PC-9 (cell line): ENCODE measurements at regions not wholly inside any gene's neighbourhood (a gene's known extent, or its start where the extent isn't known, plus 50 kb on each side); places are given as distances from the start of the nearest gene placed in this dataset.

Source experiments
- BruUV-seq: library from RNA; stranded (reverse); fragments of 400-500 nt; replicated peaks from 2 replicates; lab custom pipeline; 2021; lab: Mats Ljungman, UMichigan
- CTCF ChIA-PET: fragments of 300-600 bp; sonication (Branson Sonifier 250); formaldehyde crosslinking; loops from one replicate; lab custom pipeline; 2022; ENCODE audit warnings: antibody characterized with exemption; lab: Charles Lee
- POLR2A ChIA-PET: fragments of 300-600 bp; sonication (Branson Sonifier 250); formaldehyde crosslinking; loops from one replicate; lab custom pipeline; 2022; ENCODE audit warnings: antibody characterized with exemption; ENCODE audit not compliant: unreplicated experiment; lab: Charles Lee
- DNase-seq, 2 experiments: peaks; one replicate each; pipeline versions ENCODE4 v3.0.0 to v3.0.0-alpha.2; 2015 to 2022; ENCODE audit warnings: mixed read lengths in 1 of 2
- H2AFZ ChIP-seq: fragments of 200-600 bp; sonication (generic); 2 replicates; pipeline ENCODE4 v1.8.1; 2017; ENCODE audit warnings: antibody characterized with exemption
- H3F3A ChIP-seq: fragments of 200-600 bp; sonication (generic); 2 replicates; pipeline ENCODE4 v1.8.1; 2017; ENCODE audit warnings: antibody characterized with exemption, mild to moderate bottlenecking, low read depth; ENCODE audit not compliant: insufficient read depth
- H3K27ac ChIP-seq: fragments of 200-600 bp; sonication (generic); 2 replicates; pipeline ENCODE4 v1.6.1; 2016; ENCODE audit warnings: mixed run types
- H3K27me3 ChIP-seq: fragments of 200-600 bp; sonication (generic); 2 replicates; pipeline ENCODE4 v1.6.1; 2016; ENCODE audit warnings: low read depth, mixed run types; ENCODE audit not compliant: insufficient read depth
- H3K36me3 ChIP-seq: fragments of 200-600 bp; sonication (generic); 2 replicates; pipeline ENCODE4 v1.6.1; 2016; ENCODE audit warnings: low read depth, mixed run types
- H3K4me1 ChIP-seq: fragments of 200-600 bp; sonication (generic); replicated peaks from 2 replicates; pipeline ENCODE4 v1.6.1; 2016; ENCODE audit warnings: mixed run types; ENCODE audit not compliant: insufficient read depth
- H3K4me2 ChIP-seq: fragments of 200-600 bp; sonication (generic); 2 replicates; pipeline ENCODE4 v1.6.1; 2017; ENCODE audit warnings: mixed run types
- H3K4me3 ChIP-seq: fragments of 200-600 bp; sonication (generic); 2 replicates; pipeline ENCODE4 v1.6.1; 2016; ENCODE audit warnings: mixed run types
- H3K79me2 ChIP-seq: fragments of 200-600 bp; sonication (generic); 2 replicates; pipeline ENCODE4 v1.6.1; 2017; ENCODE audit warnings: low read depth, mixed run types
- H3K9me2 ChIP-seq: fragments of 200-600 bp; sonication (generic); 2 replicates; pipeline ENCODE4 v1.8.1; 2017; ENCODE audit warnings: mild to moderate bottlenecking; ENCODE audit not compliant: insufficient read depth
- H3K9me3 ChIP-seq: fragments of 200-600 bp; sonication (generic); 2 replicates; pipeline ENCODE4 v1.8.1; 2016; ENCODE audit warnings: low read depth; ENCODE audit not compliant: insufficient read depth
- H4K20me1 ChIP-seq: fragments of 200-600 bp; sonication (generic); 2 replicates; pipeline ENCODE4 v1.8.1; 2017; ENCODE audit not compliant: insufficient read depth
- EZH2 ChIP-seq: fragments of 200-600 bp; sonication (generic); IDR thresholded peaks from 2 replicates; pipeline ENCODE4 v1.8.0; 2017; ENCODE audit warnings: antibody characterized with exemption, low read depth
- intact Hi-C: fragments of 100-400 bp; cut with micrococcal nuclease; formaldehyde crosslinking; loops from one replicate; pipeline ENCODE4 v1.10.0; 2022; ENCODE audit not compliant: unreplicated experiment
- TF ChIP-seq, protein P1 (sequence below): fragments of 200-600 bp; sonication (generic); conservative IDR thresholded peaks from 2 replicates; pipeline ENCODE4 v1.6.1; 2017; ENCODE audit warnings: mixed run types, antibody characterized with exemption, mild to moderate bottlenecking, moderate library complexity

DNA sequence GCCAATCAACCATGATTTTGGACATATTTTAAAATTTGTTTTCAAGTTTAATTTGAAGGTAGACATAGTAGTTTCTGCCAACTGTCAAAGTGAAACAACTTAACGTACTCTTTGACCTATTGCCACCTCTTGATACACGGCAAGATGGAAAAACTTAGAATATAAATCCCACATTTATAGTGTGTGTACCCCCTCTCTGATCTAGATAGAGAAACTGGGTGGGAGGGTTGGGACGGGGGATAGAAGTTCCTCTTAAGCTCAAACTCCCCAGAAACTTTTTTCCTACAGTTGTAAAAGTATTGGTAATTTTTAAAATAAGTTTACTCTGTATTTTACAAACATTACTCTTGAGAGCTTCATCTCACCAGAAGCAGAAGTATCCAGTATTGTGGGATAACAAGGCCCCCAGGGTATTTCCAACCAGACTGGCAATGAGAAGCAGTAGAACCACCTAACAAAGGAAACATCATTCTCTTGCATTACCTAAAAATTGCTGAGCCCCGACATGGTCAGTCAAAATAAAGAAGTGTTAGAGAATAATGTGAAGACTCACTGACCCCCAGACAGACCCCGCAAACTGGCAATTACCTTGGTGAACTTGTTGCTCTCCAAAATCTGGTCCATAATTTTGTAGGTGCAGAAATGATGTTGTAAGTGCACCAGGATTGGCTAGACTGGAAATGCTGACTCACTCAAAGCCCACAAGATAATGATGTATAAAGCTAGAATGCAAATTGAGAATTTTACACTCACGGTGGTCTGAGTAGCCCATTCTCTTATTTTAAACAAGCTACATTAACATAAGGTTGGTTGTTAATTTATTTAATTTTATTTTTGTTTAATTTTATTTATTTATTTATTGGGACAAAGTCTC, 74.7 kb upstream of the TNFAIP3 start:
- Histone ChIP-seq H3K27ac (no peak overlapping the region), H3K9me3 (0 out of 2 replicates have a peak, but pooled peaks cover 2% of the 10 kb centered on the region), H3K36me3 (no peaks in the 10 kb centered on the region), H3K4me1 (no peaks in the 10 kb centered on the region), H3K4me3 (no peak overlapping the region), H3K4me2 (no peak overlapping the region), H4K20me1 (no peaks in the 10 kb centered on the region), H3K9me2 (no peaks in the 10 kb centered on the region), H3K27me3 (no peaks in the 10 kb centered on the region), H3K79me2 (no peaks in the 10 kb centered on the region), H3F3A (no peaks in the 10 kb centered on the region), H2AFZ (no peak overlapping the region)
- intact Hi-C loops: no loop called here
- ChIA-PET CTCF (no interaction called here), POLR2A (interaction anchor here (0.5 kb wide), 1 partner anchor 35 kb away, joined by 3 read pairs; no protein-coding TSS in a partner anchor)
- no peak for DNase-seq
- no peak for TF ChIP-seq EZH2
- TF ChIP-seq, protein P1, sequence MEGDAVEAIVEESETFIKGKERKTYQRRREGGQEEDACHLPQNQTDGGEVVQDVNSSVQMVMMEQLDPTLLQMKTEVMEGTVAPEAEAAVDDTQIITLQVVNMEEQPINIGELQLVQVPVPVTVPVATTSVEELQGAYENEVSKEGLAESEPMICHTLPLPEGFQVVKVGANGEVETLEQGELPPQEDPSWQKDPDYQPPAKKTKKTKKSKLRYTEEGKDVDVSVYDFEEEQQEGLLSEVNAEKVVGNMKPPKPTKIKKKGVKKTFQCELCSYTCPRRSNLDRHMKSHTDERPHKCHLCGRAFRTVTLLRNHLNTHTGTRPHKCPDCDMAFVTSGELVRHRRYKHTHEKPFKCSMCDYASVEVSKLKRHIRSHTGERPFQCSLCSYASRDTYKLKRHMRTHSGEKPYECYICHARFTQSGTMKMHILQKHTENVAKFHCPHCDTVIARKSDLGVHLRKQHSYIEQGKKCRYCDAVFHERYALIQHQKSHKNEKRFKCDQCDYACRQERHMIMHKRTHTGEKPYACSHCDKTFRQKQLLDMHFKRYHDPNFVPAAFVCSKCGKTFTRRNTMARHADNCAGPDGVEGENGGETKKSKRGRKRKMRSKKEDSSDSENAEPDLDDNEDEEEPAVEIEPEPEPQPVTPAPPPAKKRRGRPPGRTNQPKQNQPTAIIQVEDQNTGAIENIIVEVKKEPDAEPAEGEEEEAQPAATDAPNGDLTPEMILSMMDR: no peak
- no TSS peak for BruUV-seq

DNA sequence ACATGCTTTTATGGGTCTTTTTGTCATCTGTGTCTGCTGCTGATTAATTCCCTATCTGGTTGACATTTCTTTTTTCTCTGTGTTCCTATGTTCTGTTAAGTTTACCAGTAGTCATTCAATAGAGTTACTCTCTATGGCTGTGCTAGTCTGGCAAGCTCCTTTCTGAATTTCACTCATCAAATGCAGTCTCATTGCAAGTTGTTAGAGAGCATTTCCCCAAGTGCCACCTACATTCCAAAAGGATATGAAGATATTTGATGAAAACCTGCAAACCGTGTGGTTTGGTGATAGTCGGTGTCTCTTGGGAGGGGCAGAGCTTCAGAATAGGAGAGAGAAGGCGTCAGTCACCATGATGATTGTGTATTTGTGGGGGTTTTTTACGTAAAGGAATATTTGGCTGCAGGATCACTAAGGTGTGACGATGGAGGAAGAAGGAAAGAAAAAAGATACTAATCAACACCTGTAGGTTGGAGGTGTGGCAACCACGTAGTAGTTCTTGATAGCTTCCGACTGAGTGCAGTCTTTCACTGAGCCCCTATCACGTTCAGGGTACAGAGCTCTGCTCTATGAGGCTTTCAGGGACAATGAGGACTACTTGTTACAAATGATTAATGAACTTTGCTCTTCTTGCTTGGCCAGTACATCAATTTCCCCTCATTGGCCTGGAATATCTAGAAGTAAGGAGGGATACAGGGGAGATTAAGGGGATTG, 73.1 kb upstream of the TNFAIP3 start:
- Histone ChIP-seq H3K4me1 (no peaks in the 10 kb centered on the region), H3K9me3 (no peaks in the 10 kb centered on the region), H3F3A (no peaks in the 10 kb centered on the region), H2AFZ (no peak overlapping the region), H3K79me2 (no peaks in the 10 kb centered on the region), H4K20me1 (no peaks in the 10 kb centered on the region), H3K27me3 (no peaks in the 10 kb centered on the region), H3K4me2 (no peak overlapping the region), H3K36me3 (no peaks in the 10 kb centered on the region), H3K4me3 (no peak overlapping the region), H3K27ac (no peak overlapping the region), H3K9me2 (no peaks in the 10 kb centered on the region)
- DNase-seq: no peak
- CTCF ChIA-PET: no interaction called here
- TF ChIP-seq EZH2: no peak
- intact Hi-C loops: no loop called here
- BruUV-seq: no TSS peak
- POLR2A ChIA-PET: no interaction called here

DNA sequence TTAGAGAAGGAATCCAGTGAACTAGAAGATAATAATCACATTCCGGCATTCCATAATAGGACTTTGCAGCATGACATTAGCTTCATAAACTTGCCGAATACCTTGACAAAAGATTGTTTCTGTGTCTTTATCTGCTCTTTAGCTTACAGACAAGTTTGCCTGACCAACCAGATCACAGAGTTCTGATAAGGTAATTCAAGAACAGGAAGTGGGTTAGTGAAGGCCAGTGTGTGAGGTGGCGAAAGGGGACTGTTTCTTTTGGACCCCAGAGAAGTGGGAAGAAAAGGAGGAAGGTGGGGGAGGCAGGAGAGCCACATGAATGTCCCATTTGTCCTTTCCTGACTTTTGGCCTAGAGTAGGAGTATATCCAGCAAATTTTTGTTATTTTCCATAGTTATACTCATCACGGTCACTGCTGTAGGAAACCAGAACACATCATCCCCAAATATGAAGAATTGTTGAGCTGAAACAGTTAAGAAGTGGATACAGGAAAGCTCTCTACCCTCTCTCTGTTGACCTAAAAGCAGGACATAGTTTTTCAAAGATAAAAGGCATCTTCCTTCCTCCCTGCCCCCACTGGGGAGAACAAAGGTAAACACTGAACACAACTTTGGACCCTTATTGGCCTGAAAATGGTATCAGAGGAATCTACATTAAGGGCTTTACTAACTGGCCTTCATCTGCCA, 72.4 kb upstream of the TNFAIP3 start:
- H3K27me3 ChIP-seq: no peaks in the 10 kb centered on the region

More for the DNA sequence above, 72.4 kb upstream of the TNFAIP3 start:
- no peaks in the 10 kb centered on the region for H3K79me2 ChIP-seq
- H3F3A ChIP-seq: no peaks in the 10 kb centered on the region
- CTCF ChIA-PET: no interaction called here
- no peaks in the 10 kb centered on the region for H3K4me1 ChIP-seq
- POLR2A ChIA-PET: no interaction called here
- H3K4me2 ChIP-seq: no peak overlapping the region
- no peak overlapping the region for H3K27ac ChIP-seq
- H3K9me3 ChIP-seq: no peaks in the 10 kb centered on the region; the same call in 1 of the 2 replicates
- intact Hi-C loops: no loop called here
- TF ChIP-seq, protein P1: no peak
- no peak for TF ChIP-seq EZH2
- DNase-seq: no peak
- no peaks in the 10 kb centered on the region for H4K20me1 ChIP-seq
- peak overlapping the region; percentile 48; the same call in 1 of the 2 replicates for H2AFZ ChIP-seq
- no peak overlapping the region for H3K4me3 ChIP-seq
- no peaks in the 10 kb centered on the region for H3K36me3 ChIP-seq
- H3K9me2 ChIP-seq: no peaks in the 10 kb centered on the region
- no TSS peak for BruUV-seq
